A549 (cell line): ENCODE measurements at regions not wholly inside any gene's neighbourhood (a gene's known extent, or its start where the extent isn't known, plus 50 kb on each side); places are given as distances from the start of the nearest gene placed in this dataset.

ENCODE experiments used
- ATAC-seq, 2 experiments: fragments of 200-7000 bp in 1 of 2; fragments of >200 bp in 1 of 2; cut with Nextera tagmentation in 1 of 2; cut with Tn5 transposase in 1 of 2; 3 replicates each; pipeline versions ENCODE4 v1.8.0 to v1.9.1; 2018 to 2020; ENCODE audit warnings: mild to moderate bottlenecking in 1 of 2, moderate library complexity in 1 of 2
- CTCF ChIA-PET: fragments of 300-600 bp; sonication (Branson Sonifier 250); formaldehyde crosslinking; extraction: SDS; loops from one replicate; lab custom pipeline; 2021; ENCODE audit warnings: antibody characterized with exemption, inconsistent platforms; lab: Yijun Ruan, JAX
- POLR2A ChIA-PET: fragments of 350-600 bp; formaldehyde crosslinking; extraction: SDS; loops from one replicate; lab custom pipeline; 2021; ENCODE audit warnings: antibody characterized with exemption, inconsistent platforms; lab: Yijun Ruan, JAX
- DNase-seq, 2 experiments: peaks; one replicate each; pipeline versions ENCODE4 v3.0.0 to v3.0.0-alpha.2; 2011 to 2016; ENCODE audit warnings: low read depth in 1 of 2, low spot score in 1 of 2
- FAIRE-seq: peaks from 2 replicates; lab custom pipeline; 2011; peaks lifted over from hg19 to GRCh38; lab: Jason Lieb, UNC
- H3K27ac ChIP-seq, 2 experiments: fragments of >200 bp; sonication (Bioruptor Twin); formaldehyde crosslinking; 3 replicates each; pipeline ENCODE4 v1.5.1; 2016 to 2017
- H3K4me1 ChIP-seq: fragments of >200 bp; sonication (Bioruptor Twin); formaldehyde crosslinking; 3 replicates; pipeline ENCODE4 v1.6.1; 2016
- H3K4me2 ChIP-seq: fragments of >200 bp; sonication (Bioruptor Twin); formaldehyde crosslinking; 3 replicates; pipeline ENCODE4 v1.6.1; 2016
- H3K4me3 ChIP-seq: fragments of >200 bp; sonication (Bioruptor Twin); formaldehyde crosslinking; 3 replicates; pipeline ENCODE4 v1.5.1; 2016
- H3K9me3 ChIP-seq: fragments of >200 bp; sonication (Bioruptor Twin); formaldehyde crosslinking; 3 replicates; pipeline ENCODE4 v1.6.1; 2016
- BCL3 ChIP-seq: fragments of >200 bp; sonication (Bioruptor Twin); formaldehyde crosslinking; IDR thresholded peaks from 3 replicates; pipeline ENCODE4 v1.6.1; 2016
- CBX2 ChIP-seq: fragments of 200-600 bp; sonication (generic); IDR thresholded peaks from 2 replicates; pipeline ENCODE4 v1.6.1; 2016; ENCODE audit warnings: low read depth, mild to moderate bottlenecking, borderline replicate concordance
- CEBPB ChIP-seq, 2 experiments: fragments of >200 bp in 1 of 2; sonication (Bioruptor Twin) in 1 of 2; formaldehyde crosslinking in 1 of 2; IDR thresholded peaks; 2 replicates each; pipeline ENCODE4 v1.6.1; 2012 to 2016
- CHD2 ChIP-seq: fragments of 150-350 bp; IDR thresholded peaks from 2 replicates; pipeline ENCODE4 v1.6.1; 2014; ENCODE audit warnings: low read length; ENCODE audit not compliant: partially characterized antibody
- CHD4 ChIP-seq: fragments of 200-600 bp; sonication (generic); IDR thresholded peaks from 2 replicates; pipeline ENCODE4 v1.6.1; 2016; ENCODE audit warnings: antibody characterized with exemption, mild to moderate bottlenecking, borderline replicate concordance
- CTCF ChIP-seq: fragments of >200 bp; sonication (Bioruptor Twin); formaldehyde crosslinking; IDR thresholded peaks from 3 replicates; pipeline ENCODE4 v1.5.1; 2016
- E2F6 ChIP-seq: IDR thresholded peaks from 2 replicates; pipeline ENCODE4 v1.6.1; 2012; ENCODE audit warnings: low read depth, borderline replicate concordance
- ESRRA ChIP-seq: fragments of 150-350 bp; IDR thresholded peaks from 2 replicates; pipeline ENCODE4 v1.6.1; 2014; ENCODE audit warnings: mild to moderate bottlenecking, low read length, borderline replicate concordance
- FOSB ChIP-seq: fragments of 250-450 bp; sonication (Bioruptor Pico); IDR thresholded peaks from 2 replicates; pipeline ENCODE4 v1.5.0; 2020; ENCODE audit warnings: mild to moderate bottlenecking, moderate library complexity
- FOSL2 ChIP-seq, 2 experiments: fragments of 450-650 bp in 1 of 2; fragments of >200 bp in 1 of 2; sonication (Bioruptor Twin) in 1 of 2; formaldehyde crosslinking; IDR thresholded peaks; 2 replicates each; pipeline versions ENCODE4 v1.5.0 to v1.6.1; 2016 to 2020; ENCODE audit warnings: mild to moderate bottlenecking in 1 of 2, moderate library complexity in 1 of 2
- FOXS1 ChIP-seq: fragments of 250-450 bp; sonication (Bioruptor Pico); IDR thresholded peaks from 2 replicates; pipeline ENCODE4 v1.5.0; 2020; ENCODE audit warnings: mild to moderate bottlenecking, moderate library complexity
- GATA3 ChIP-seq: IDR thresholded peaks from 2 replicates; pipeline ENCODE4 v1.6.1; 2012; ENCODE audit warnings: borderline replicate concordance
- HDAC2 ChIP-seq: fragments of 200-600 bp; sonication (generic); IDR thresholded peaks from 2 replicates; pipeline ENCODE4 v1.6.1; 2016
- HEYL ChIP-seq: fragments of 250-450 bp; sonication (Bioruptor Pico); IDR thresholded peaks from 2 replicates; pipeline ENCODE4 v1.8.0; 2021; ENCODE audit warnings: mild to moderate bottlenecking, moderate library complexity
- HOXA7 ChIP-seq: fragments of 250-450 bp; sonication (Bioruptor Pico); IDR thresholded peaks from 2 replicates; pipeline ENCODE4 v1.5.0; 2020; ENCODE audit warnings: mild to moderate bottlenecking, moderate library complexity
- HOXB13 ChIP-seq: fragments of 250-450 bp; sonication (Bioruptor Pico); IDR thresholded peaks from 2 replicates; pipeline ENCODE4 v1.5.0; 2020; ENCODE audit warnings: low read depth, mild to moderate bottlenecking, moderate library complexity
- JUN ChIP-seq, 2 experiments: fragments of >200 bp; sonication (Bioruptor Twin); formaldehyde crosslinking; IDR thresholded peaks; 2 replicates in 1 of 2; 3 replicates in 1 of 2; pipeline ENCODE4 v1.6.1; 2016 to 2017
- JUNB ChIP-seq: fragments of >200 bp; sonication (Bioruptor Twin); formaldehyde crosslinking; IDR thresholded peaks from 2 replicates; pipeline ENCODE4 v1.6.1; 2016
- KDM5A ChIP-seq: fragments of 200-600 bp; sonication (generic); IDR thresholded peaks from 2 replicates; pipeline ENCODE4 v1.6.1; 2016; ENCODE audit warnings: antibody characterized with exemption, mild to moderate bottlenecking
- MAFK ChIP-seq: fragments of 450-650 bp; IDR thresholded peaks from 2 replicates; pipeline ENCODE4 v1.6.1; 2014; ENCODE audit not compliant: partially characterized antibody
- MAX ChIP-seq: IDR thresholded peaks from 2 replicates; pipeline ENCODE4 v1.6.1; 2012
- PBX3 ChIP-seq: IDR thresholded peaks from 2 replicates; pipeline ENCODE4 v1.6.1; 2012
- POLR2A ChIP-seq: IDR thresholded peaks from 2 replicates; pipeline ENCODE4 v1.6.1; 2012; ENCODE audit warnings: mild to moderate bottlenecking, low read length
- POLR2AphosphoS2 ChIP-seq: conservative IDR thresholded peaks from 2 replicates; pipeline ENCODE4 v1.6.1; 2012; ENCODE audit warnings: low read length, improper control_type of control experiment, inconsistent platforms
- REST ChIP-seq: fragments of 200-600 bp; sonication (generic); IDR thresholded peaks from 2 replicates; pipeline ENCODE4 v1.6.1; 2016; ENCODE audit warnings: antibody characterized with exemption, mild to moderate bottlenecking, moderate library complexity
- RNF2 ChIP-seq: fragments of 200-600 bp; sonication (generic); IDR thresholded peaks from 2 replicates; pipeline ENCODE4 v1.6.1; 2016; ENCODE audit warnings: low read depth, mild to moderate bottlenecking, antibody characterized with exemption, moderate library complexity, borderline replicate concordance
- SMC3 ChIP-seq: fragments of >200 bp; sonication (Bioruptor Twin); formaldehyde crosslinking; IDR thresholded peaks from 3 replicates; pipeline ENCODE4 v1.6.1; 2018; ENCODE audit warnings: inconsistent platforms
- ZFP36 ChIP-seq: fragments of 450-650 bp; IDR thresholded peaks from 2 replicates; pipeline ENCODE4 v1.6.1; 2014; ENCODE audit warnings: borderline replicate concordance; ENCODE audit not compliant: partially characterized antibody
- ZNF302 ChIP-seq: fragments of 250-450 bp; sonication (Bioruptor Pico); IDR thresholded peaks from 2 replicates; pipeline ENCODE4 v1.9.0; 2021; ENCODE audit warnings: inconsistent platforms, mild to moderate bottlenecking, moderate library complexity
- ZSCAN20 ChIP-seq: fragments of 250-450 bp; sonication (Bioruptor Pico); IDR thresholded peaks from 2 replicates; pipeline ENCODE4 v1.8.0; 2022; ENCODE audit warnings: mild to moderate bottlenecking, moderate library complexity
- WGBS: methylation state at CpG from one replicate; pipeline ENCODE4 v1.1.6; 2017; ENCODE audit errors: missing lambda C conversion rate; 5-methylcytosine and 5-hydroxymethylcytosine counted together

GRCh38 chr10:91566115-91566514, 66.8 kb downstream of the PPP1R3C start (continued):
- TF ChIP-seq ZNF302 (CRISPR knock-in tag) (no peak), ZSCAN20 (no peak), ZFP36 (no peak), RNF2 (no peak), CEBPB (IDR thresholded peaks at IDR 0.05) (no peak), POLR2A (no peak), MAFK (no peak), CHD4 (no peak), JUN (IDR thresholded peaks at IDR 0.05) (no peak), FOSL2 (IDR thresholded peaks at IDR 0.05) (no peak), FOSL2 (CRISPR knock-in tag; IDR thresholded peaks at IDR 0.05) (no peak)

- DNase-seq = no peak
- no peak overlapping the region for H3K4me2 ChIP-seq
- TF ChIP-seq KDM5A (no peak), POLR2AphosphoS2 (no peak), E2F6 (no peak), POLR2A (no peak), CHD2 (no peak), HOXA7 (CRISPR knock-in tag) (no peak), REST (no peak), ZFP36 (no peak)
- TF ChIP-seq, all 56 proteins: peak for 0
- ChIA-PET POLR2A (no interaction called here), CTCF (interaction anchor here (1.4 to 4.3 kb wide), 2 partner anchors 9 to 12 kb away, joined by 4 to 22 read pairs; no protein-coding TSS in a partner anchor)
- Histone ChIP-seq H3K27ac (no peak overlapping the region), H3K4me3 (no peak overlapping the region), H3K4me1 (0 out of 3 replicates have a peak, but pooled peaks cover 3% of the 10 kb centered on the region), H3K9me3 (peaks cover 9% of the 10 kb centered on the region)
- WGBS = 98% methylated on average over 2 of the region's 2 CpGs
- ATAC-seq (no peak), FAIRE-seq (no peak)
Measured at GRCh38 chr10:91565226-91565625, 67.6 kb downstream of the PPP1R3C start.

- DNase-seq (no peak), FAIRE-seq (no peak), ATAC-seq (no peak)
- POLR2A ChIA-PET = no interaction called here
- CTCF ChIA-PET = interaction anchor here (1.4 to 4.3 kb wide), 2 partner anchors 12 to 266 kb away, joined by 5 to 22 read pairs; no protein-coding TSS in a partner anchor
- H3K27ac ChIP-seq = no peak overlapping the region
- H3K9me3 ChIP-seq = peaks cover 9% of the 10 kb centered on the region
- 63% methylated on average over 4 of the region's 4 CpGs for WGBS
- no peak overlapping the region for H3K4me2 ChIP-seq
- H3K4me3 ChIP-seq = no peak overlapping the region
- H3K4me1 ChIP-seq = 0 out of 3 replicates have a peak, but pooled peaks cover 3% of the 10 kb centered on the region
- no peak for TF ChIP-seq CEBPB (IDR thresholded peaks at IDR 0.05)
- no peak for TF ChIP-seq GATA3
- TF ChIP-seq SMC3 = no peak
- TF ChIP-seq HOXA7 (CRISPR knock-in tag) = no peak
- TF ChIP-seq MAX = no peak
- TF ChIP-seq FOSB = no peak
- TF ChIP-seq FOXS1 (CRISPR knock-in tag) = no peak
- TF ChIP-seq PBX3 = no peak
- TF ChIP-seq JUNB = no peak
- TF ChIP-seq HDAC2 = no peak
- TF ChIP-seq CTCF = no peak
- TF ChIP-seq BCL3 = no peak
- no peak for TF ChIP-seq HEYL (CRISPR knock-in tag)
- TF ChIP-seq ESRRA = no peak
- TF ChIP-seq HOXB13 (CRISPR knock-in tag) = no peak
- TF ChIP-seq CBX2 = no peak
Measured at GRCh38 chr10:91564508-91564907, 68.4 kb downstream of the PPP1R3C start.
